ENCODE measurements at regions not wholly inside any gene's neighbourhood (a gene's known extent, or its start where the extent isn't known, plus 50 kb on each side); places are given as distances from the start of the nearest gene placed in this dataset.

DNA sequence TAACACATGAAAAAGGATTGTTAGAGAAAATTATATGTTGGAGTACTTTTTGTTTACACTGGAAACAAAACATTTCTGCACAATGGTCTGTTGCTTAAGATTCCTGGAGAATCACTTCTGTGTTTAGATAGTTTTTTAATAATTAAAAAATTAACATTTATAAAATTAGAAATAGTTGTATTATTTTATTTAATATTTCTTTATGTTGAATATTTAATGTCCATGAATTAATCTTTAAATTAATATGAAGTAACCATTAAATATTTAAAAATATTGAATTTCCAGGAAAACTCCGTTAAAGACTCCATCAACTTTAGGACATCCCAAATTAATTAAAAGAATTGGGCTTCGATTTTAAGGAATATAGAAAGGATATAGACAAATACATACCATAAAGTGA is 797.1 kb upstream of the GALNTL6 start:
- no peaks in the 10 kb centered on the region for H3K27me3 Mint-ChIP-seq
- Histone ChIP-seq H3K4me3 (ENCODE audit: control extremely low read depth in 1 of 5, extremely low read depth in 1 of 5, insufficient read depth in 1 of 5, low read depth in 2 of 5, low read length in 4 of 5) (no peak overlapping the region), H4K20me1 (ENCODE audit: control insufficient read depth, insufficient read depth, low read length, poor library complexity, severe bottlenecking) (no peaks in the 10 kb centered on the region), H3K27me3 (replicated peaks in 1 of 4; ENCODE audit: control extremely low read depth in 1 of 4, control insufficient read depth in 3 of 4, insufficient read depth in 4 of 4, low read length in 3 of 4) (no peaks in the 10 kb centered on the region), H3K4me1 (ENCODE audit: control insufficient read depth in 2 of 2, insufficient read depth in 2 of 2, low read length in 2 of 2) (no peaks in the 10 kb centered on the region), H3K79me2 (ENCODE audit: control insufficient read depth, insufficient read depth, low read length) (no peaks in the 10 kb centered on the region), H3K27ac (ENCODE audit: low read length in 2 of 2) (no peak overlapping the region), H3K9ac (ENCODE audit: low read length) (no peak overlapping the region), H3K36me3 (replicated peaks in 1 of 2; ENCODE audit: control extremely low read depth in 1 of 2, control insufficient read depth in 1 of 2, extremely low read depth in 1 of 2, insufficient read depth in 2 of 2, low read length in 1 of 2) (no peaks in the 10 kb centered on the region), H2AFZ (ENCODE audit: insufficient read depth, low read depth, low read length, poor library complexity, severe bottlenecking) (no peak overlapping the region), H3K4me2 (replicated peaks; ENCODE audit: low read depth, low read length, poor library complexity, severe bottlenecking) (no peak overlapping the region), H3K9me3 (ENCODE audit: control extremely low read depth in 1 of 3, control insufficient read depth in 2 of 3, insufficient read depth in 1 of 3, low read length in 2 of 3) (no peaks in the 10 kb centered on the region)
- ChIA-PET POLR2A (no interaction called here), CTCF (no interaction called here)
- ATAC-seq (ENCODE audit: low read depth) (no peak), DNase-seq (no peak)
- no CpG with 5 or more reads among the region's 2 CpGs for WGBS (ENCODE audit: insufficient coverage)
- no peak overlapping the region for H3K4me3 Mint-ChIP-seq
- no peak for TF ChIP-seq EZH2 (IDR thresholded peaks at IDR 0.05; ENCODE audit: borderline replicate concordance, insufficient read depth, low read depth, low read length, poor library complexity, severe bottlenecking)
- TF ChIP-seq, protein P1, sequence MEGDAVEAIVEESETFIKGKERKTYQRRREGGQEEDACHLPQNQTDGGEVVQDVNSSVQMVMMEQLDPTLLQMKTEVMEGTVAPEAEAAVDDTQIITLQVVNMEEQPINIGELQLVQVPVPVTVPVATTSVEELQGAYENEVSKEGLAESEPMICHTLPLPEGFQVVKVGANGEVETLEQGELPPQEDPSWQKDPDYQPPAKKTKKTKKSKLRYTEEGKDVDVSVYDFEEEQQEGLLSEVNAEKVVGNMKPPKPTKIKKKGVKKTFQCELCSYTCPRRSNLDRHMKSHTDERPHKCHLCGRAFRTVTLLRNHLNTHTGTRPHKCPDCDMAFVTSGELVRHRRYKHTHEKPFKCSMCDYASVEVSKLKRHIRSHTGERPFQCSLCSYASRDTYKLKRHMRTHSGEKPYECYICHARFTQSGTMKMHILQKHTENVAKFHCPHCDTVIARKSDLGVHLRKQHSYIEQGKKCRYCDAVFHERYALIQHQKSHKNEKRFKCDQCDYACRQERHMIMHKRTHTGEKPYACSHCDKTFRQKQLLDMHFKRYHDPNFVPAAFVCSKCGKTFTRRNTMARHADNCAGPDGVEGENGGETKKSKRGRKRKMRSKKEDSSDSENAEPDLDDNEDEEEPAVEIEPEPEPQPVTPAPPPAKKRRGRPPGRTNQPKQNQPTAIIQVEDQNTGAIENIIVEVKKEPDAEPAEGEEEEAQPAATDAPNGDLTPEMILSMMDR (IDR thresholded peaks at IDR 0.05) = no peak
- no peak overlapping the region for H3K27ac Mint-ChIP-seq
- no peaks in the 10 kb centered on the region for H3K4me1 Mint-ChIP-seq
- H3K9me3 Mint-ChIP-seq (ENCODE audit: insufficient read depth) = no peaks in the 10 kb centered on the region
- intact Hi-C loops (cut with micrococcal nuclease) = no loop called here

DNA sequence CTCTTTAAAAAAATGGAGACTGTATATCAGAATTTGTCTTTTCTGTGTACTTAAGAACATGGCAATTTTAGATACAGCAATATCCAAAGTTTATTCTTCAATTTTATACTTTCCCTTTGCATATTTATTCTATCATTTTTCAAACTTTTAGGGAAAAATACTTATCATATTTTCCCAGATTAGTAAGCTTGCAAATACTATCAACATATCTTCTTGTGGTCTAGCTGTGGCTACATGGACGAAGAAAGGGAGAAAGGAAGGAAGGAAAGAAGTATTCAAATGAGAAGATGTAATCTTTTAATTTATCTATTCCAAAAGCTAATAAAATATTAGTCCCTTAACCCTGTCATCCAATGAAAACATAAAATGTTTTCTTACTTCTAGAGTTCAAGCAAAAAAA is 797.8 kb upstream of the GALNTL6 start:
- no peaks in the 10 kb centered on the region for H3K27me3 Mint-ChIP-seq
- ChIA-PET POLR2A (no interaction called here), CTCF (no interaction called here)
- Histone ChIP-seq H3K4me3 (ENCODE audit: control extremely low read depth in 1 of 5, extremely low read depth in 1 of 5, insufficient read depth in 1 of 5, low read depth in 2 of 5, low read length in 4 of 5) (no peak overlapping the region), H3K27ac (ENCODE audit: low read length in 2 of 2) (no peak overlapping the region), H3K4me2 (replicated peaks; ENCODE audit: low read depth, low read length, poor library complexity, severe bottlenecking) (no peak overlapping the region), H3K4me1 (ENCODE audit: control insufficient read depth in 2 of 2, insufficient read depth in 2 of 2, low read length in 2 of 2) (no peaks in the 10 kb centered on the region), H2AFZ (ENCODE audit: insufficient read depth, low read depth, low read length, poor library complexity, severe bottlenecking) (no peak overlapping the region), H3K27me3 (replicated peaks in 1 of 4; ENCODE audit: control extremely low read depth in 1 of 4, control insufficient read depth in 3 of 4, insufficient read depth in 4 of 4, low read length in 3 of 4) (no peaks in the 10 kb centered on the region), H3K79me2 (ENCODE audit: control insufficient read depth, insufficient read depth, low read length) (no peaks in the 10 kb centered on the region), H3K9me3 (ENCODE audit: control extremely low read depth in 1 of 3, control insufficient read depth in 2 of 3, insufficient read depth in 1 of 3, low read length in 2 of 3) (no peaks in the 10 kb centered on the region), H3K36me3 (replicated peaks in 1 of 2; ENCODE audit: control extremely low read depth in 1 of 2, control insufficient read depth in 1 of 2, extremely low read depth in 1 of 2, insufficient read depth in 2 of 2, low read length in 1 of 2) (no peaks in the 10 kb centered on the region), H4K20me1 (ENCODE audit: control insufficient read depth, insufficient read depth, low read length, poor library complexity, severe bottlenecking) (no peaks in the 10 kb centered on the region), H3K9ac (ENCODE audit: low read length) (no peak overlapping the region)
- TF ChIP-seq, protein P1 (IDR thresholded peaks at IDR 0.05) = no peak
- TF ChIP-seq EZH2 (IDR thresholded peaks at IDR 0.05; ENCODE audit: borderline replicate concordance, insufficient read depth, low read depth, low read length, poor library complexity, severe bottlenecking) = no peak
- ATAC-seq (ENCODE audit: low read depth) (no peak), DNase-seq (no peak)
- no peaks in the 10 kb centered on the region for H3K4me1 Mint-ChIP-seq
- intact Hi-C loops (cut with micrococcal nuclease) = no loop called here
- H3K27ac Mint-ChIP-seq = no peak overlapping the region
- no CpG with 5 or more reads among the region's 1 CpG for WGBS (ENCODE audit: insufficient coverage)
- no peaks in the 10 kb centered on the region for H3K9me3 Mint-ChIP-seq (ENCODE audit: insufficient read depth)
- no peak overlapping the region for H3K4me3 Mint-ChIP-seq
